A204.1 (cell line): ENCODE measurements at regions not wholly inside any gene's neighbourhood (a gene's known extent, or its start where the extent isn't known, plus 50 kb on each side); places are given as distances from the start of the nearest gene placed in this dataset.
"Not testable (repeated sequence)": the region's sequence is repeated elsewhere in the genome, so short reads cannot be mapped to it uniquely, and the experiment has no call there.

Experiments
- FAIRE-seq: peaks from 2 replicates; lab custom pipeline; 2012; peaks lifted over from hg19 to GRCh38; lab: Jason Lieb, UNC

- peak; percentile 47 for FAIRE-seq
Measured at GRCh38 chr15:96916750-96917149, 586.2 kb downstream of the NR2F2 start.

- FAIRE-seq: no peak
Measured at GRCh38 chr15:96924570-96924969, 594.1 kb downstream of the NR2F2 start.

GRCh38 chr15:96947296-96948229, 617.1 kb downstream of the NR2F2 start:
- no peak for FAIRE-seq

- FAIRE-seq: no peak
Measured at GRCh38 chr15:96948981-96949380, 618.5 kb downstream of the NR2F2 start.

GRCh38 chr15:96958721-96959120, 628.2 kb downstream of the NR2F2 start:
- FAIRE-seq: no peak

- no peak for FAIRE-seq
Measured at GRCh38 chr15:96959501-96959900, 629.0 kb downstream of the NR2F2 start.

- no peak for FAIRE-seq
Measured at GRCh38 chr15:96960711-96961480, 630.4 kb downstream of the NR2F2 start.

GRCh38 chr15:96966554-96966953, 636.1 kb downstream of the NR2F2 start:
- no peak for FAIRE-seq

GRCh38 chr15:96969732-96970710, 639.5 kb downstream of the NR2F2 start:
- FAIRE-seq: no peak

- FAIRE-seq: no peak
Measured at GRCh38 chr15:96972201-96972600, 641.7 kb downstream of the NR2F2 start.

GRCh38 chr15:96974761-96975160, 644.3 kb downstream of the NR2F2 start:
- no peak for FAIRE-seq

GRCh38 chr15:96977886-96978285, 647.4 kb downstream of the NR2F2 start:
- FAIRE-seq: no peak

- FAIRE-seq: no peak
Measured at GRCh38 chr15:96978937-96979473, 648.5 kb downstream of the NR2F2 start.

- not testable (repeated sequence) for FAIRE-seq
Measured at GRCh38 chr15:96984121-96984671, 653.7 kb downstream of the NR2F2 start.

- FAIRE-seq: no peak
Measured at GRCh38 chr15:96992817-96993216, 662.3 kb downstream of the NR2F2 start.

- no peak for FAIRE-seq
Measured at GRCh38 chr15:96997538-96997937, 667.0 kb downstream of the NR2F2 start.

GRCh38 chr15:97009031-97009431, 678.5 kb downstream of the NR2F2 start:
- no peak for FAIRE-seq

GRCh38 chr15:97012986-97013385, 682.5 kb downstream of the NR2F2 start:
- FAIRE-seq: no peak

- no peak for FAIRE-seq
Measured at GRCh38 chr15:97013491-97013890, 683.0 kb downstream of the NR2F2 start.

GRCh38 chr15:97014001-97014400, 683.5 kb downstream of the NR2F2 start:
- FAIRE-seq: no peak

GRCh38 chr15:97023488-97023844, 693.0 kb downstream of the NR2F2 start:
- no peak for FAIRE-seq

- FAIRE-seq: no peak
Measured at GRCh38 chr15:97026781-97027180, 696.3 kb downstream of the NR2F2 start.
